Astrocyte of the cerebellum (primary cell): ENCODE measurements at regions not wholly inside any gene's neighbourhood (a gene's known extent, or its start where the extent isn't known, plus 50 kb on each side); places are given as distances from the start of the nearest gene placed in this dataset.

Experiments
- DNase-seq: peaks from one replicate; pipeline ENCODE4 v3.0.0-alpha.2; 2011; ENCODE audit warnings: low read depth
- H3K4me3 ChIP-seq: 2 replicates; pipeline ENCODE4 v1.5.1; 2011; ENCODE audit warnings: mild to moderate bottlenecking, low read depth, low read length, moderate library complexity
- CTCF ChIP-seq: IDR thresholded peaks from 2 replicates; pipeline ENCODE4 v1.5.1; 2012; ENCODE audit warnings: low read length, low read depth, moderate library complexity, mild to moderate bottlenecking; ENCODE audit errors: missing control alignments
- in situ Hi-C: cut with HindIII; loops from 2 replicates; pipeline ENCODE4 v1.10.0; 2017; ENCODE audit warnings: low sequenced_read_pairs

GRCh38 chr3:148128136-148128535, 569.6 kb upstream of the AGTR1 start:
- H3K4me3 ChIP-seq: no peak overlapping the region
- no peak for TF ChIP-seq CTCF
- DNase-seq: no peak
- in situ Hi-C loops: no loop called here

- in situ Hi-C loops: no loop called here
- DNase-seq: no peak
- no peak for TF ChIP-seq CTCF
- no peak overlapping the region for H3K4me3 ChIP-seq
Measured at GRCh38 chr3:148131990-148132638, 565.6 kb upstream of the AGTR1 start.

GRCh38 chr3:148136816-148137215, 560.9 kb upstream of the AGTR1 start:
- in situ Hi-C loops: no loop called here
- no peak overlapping the region for H3K4me3 ChIP-seq

GRCh38 chr3:148146241-148146640, 551.5 kb upstream of the AGTR1 start:
- no peak overlapping the region for H3K4me3 ChIP-seq
- DNase-seq: no peak
- in situ Hi-C loops: no loop called here
- TF ChIP-seq CTCF: no peak

More at GRCh38 chr3:148136816-148137215, 560.9 kb upstream of the AGTR1 start:
- no peak for DNase-seq
- TF ChIP-seq CTCF: no peak

GRCh38 chr3:148146947-148147826, 550.5 kb upstream of the AGTR1 start:
- no peak for TF ChIP-seq CTCF
- H3K4me3 ChIP-seq: no peak overlapping the region
- in situ Hi-C loops: no loop called here
- peak; percentile 67 for DNase-seq

GRCh38 chr3:148147903-148148302, 549.8 kb upstream of the AGTR1 start:
- TF ChIP-seq CTCF: no peak
- no peak for DNase-seq
- no peak overlapping the region for H3K4me3 ChIP-seq
- in situ Hi-C loops: no loop called here
